ENCODE measurements at regions not wholly inside any gene's neighbourhood (a gene's known extent, or its start where the extent isn't known, plus 50 kb on each side); places are given as distances from the start of the nearest gene placed in this dataset.

DNA sequence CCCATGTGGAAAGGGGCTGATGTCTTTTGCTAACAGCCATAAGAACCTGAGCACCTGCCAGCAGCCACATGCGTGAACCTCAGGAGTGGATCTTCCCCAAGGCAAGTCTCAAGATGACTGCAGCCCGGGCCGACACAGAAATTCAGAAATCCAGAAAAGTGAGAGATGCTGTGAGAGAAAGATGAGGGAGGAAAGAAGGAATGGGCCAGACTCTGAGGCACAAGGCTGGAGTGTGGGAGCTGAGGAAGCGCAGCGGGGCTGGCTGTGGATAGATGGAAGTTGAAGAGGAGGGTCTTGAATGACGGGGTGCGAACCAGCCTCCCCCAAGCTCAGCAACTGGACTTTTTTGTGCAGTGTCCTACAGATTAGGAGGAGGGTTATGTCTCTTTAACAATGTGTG, 337.8 kb downstream of the GADD45G start:
- H2AFZ ChIP-seq = no peak overlapping the region
- no peaks in the 10 kb centered on the region for H3K79me2 ChIP-seq
- TF ChIP-seq EZH2phosphoT487 (IDR thresholded peaks at IDR 0.05; ENCODE audit: low read depth, severe bottlenecking, unreplicated experiment) (no peak), EZH2 (IDR thresholded peaks at IDR 0.05; ENCODE audit: borderline replicate concordance) (no peak)
- TF ChIP-seq, protein P1, sequence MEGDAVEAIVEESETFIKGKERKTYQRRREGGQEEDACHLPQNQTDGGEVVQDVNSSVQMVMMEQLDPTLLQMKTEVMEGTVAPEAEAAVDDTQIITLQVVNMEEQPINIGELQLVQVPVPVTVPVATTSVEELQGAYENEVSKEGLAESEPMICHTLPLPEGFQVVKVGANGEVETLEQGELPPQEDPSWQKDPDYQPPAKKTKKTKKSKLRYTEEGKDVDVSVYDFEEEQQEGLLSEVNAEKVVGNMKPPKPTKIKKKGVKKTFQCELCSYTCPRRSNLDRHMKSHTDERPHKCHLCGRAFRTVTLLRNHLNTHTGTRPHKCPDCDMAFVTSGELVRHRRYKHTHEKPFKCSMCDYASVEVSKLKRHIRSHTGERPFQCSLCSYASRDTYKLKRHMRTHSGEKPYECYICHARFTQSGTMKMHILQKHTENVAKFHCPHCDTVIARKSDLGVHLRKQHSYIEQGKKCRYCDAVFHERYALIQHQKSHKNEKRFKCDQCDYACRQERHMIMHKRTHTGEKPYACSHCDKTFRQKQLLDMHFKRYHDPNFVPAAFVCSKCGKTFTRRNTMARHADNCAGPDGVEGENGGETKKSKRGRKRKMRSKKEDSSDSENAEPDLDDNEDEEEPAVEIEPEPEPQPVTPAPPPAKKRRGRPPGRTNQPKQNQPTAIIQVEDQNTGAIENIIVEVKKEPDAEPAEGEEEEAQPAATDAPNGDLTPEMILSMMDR (IDR thresholded peaks at IDR 0.05; ENCODE audit: poor library complexity) = no peak
- no peak overlapping the region for H3K27ac ChIP-seq
- no peak for DNase-seq (ENCODE audit: low spot score)
- H3K9me2 ChIP-seq (replicated peaks; ENCODE audit: insufficient read depth) = no peaks in the 10 kb centered on the region
- H3K27me3 ChIP-seq = no peaks in the 10 kb centered on the region
- H4K20me1 ChIP-seq (ENCODE audit: insufficient read depth, poor library complexity, severe bottlenecking) = no peaks in the 10 kb centered on the region
- H3K36me3 ChIP-seq (replicated peaks; ENCODE audit: insufficient read depth, low read depth) = no peaks in the 10 kb centered on the region
- no peaks in the 10 kb centered on the region for H3K4me1 ChIP-seq (ENCODE audit: insufficient read depth)
- H3K9me3 ChIP-seq (ENCODE audit: low read depth) = no peaks in the 10 kb centered on the region
- 80% methylated on average over 7 of the region's 7 CpGs for WGBS (ENCODE audit: low lambda C conversion rate, missing lambda C conversion rate)
- no peak overlapping the region for H3K4me3 ChIP-seq
- H3K4me2 ChIP-seq = no peak overlapping the region

DNA sequence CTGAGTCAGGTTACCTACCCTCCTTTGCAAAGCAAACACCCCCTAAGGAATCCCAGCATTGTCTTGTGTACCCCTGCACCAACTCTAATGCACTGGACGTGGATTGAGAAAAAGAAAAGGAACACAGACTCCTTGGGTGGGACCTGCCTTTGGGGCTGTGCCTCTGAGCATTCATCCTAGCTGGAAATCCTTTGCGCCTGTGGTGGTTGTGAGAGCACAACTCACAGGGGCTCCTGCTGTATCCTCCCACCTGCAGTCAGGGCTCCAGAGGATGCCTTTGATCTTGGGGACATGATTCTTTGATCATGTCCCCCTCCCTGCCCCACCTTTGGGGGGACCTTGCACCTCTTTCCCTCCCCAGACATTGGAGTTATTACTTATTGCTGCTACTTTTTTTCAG, 338.5 kb downstream of the GADD45G start:
- Histone ChIP-seq H3K27ac (no peak overlapping the region), H3K4me1 (ENCODE audit: insufficient read depth) (no peaks in the 10 kb centered on the region), H3K4me3 (no peak overlapping the region), H3K9me3 (ENCODE audit: low read depth) (no peaks in the 10 kb centered on the region), H3K36me3 (replicated peaks; ENCODE audit: insufficient read depth, low read depth) (no peaks in the 10 kb centered on the region), H4K20me1 (ENCODE audit: insufficient read depth, poor library complexity, severe bottlenecking) (no peaks in the 10 kb centered on the region), H3K79me2 (no peaks in the 10 kb centered on the region), H2AFZ (no peak overlapping the region), H3K27me3 (no peaks in the 10 kb centered on the region), H3K9me2 (replicated peaks; ENCODE audit: insufficient read depth) (no peaks in the 10 kb centered on the region), H3K4me2 (no peak overlapping the region)
- TF ChIP-seq, protein P1 (IDR thresholded peaks at IDR 0.05; ENCODE audit: poor library complexity) = no peak
- TF ChIP-seq EZH2 (IDR thresholded peaks at IDR 0.05; ENCODE audit: borderline replicate concordance) (no peak), EZH2phosphoT487 (IDR thresholded peaks at IDR 0.05; ENCODE audit: low read depth, severe bottlenecking, unreplicated experiment) (no peak)
- DNase-seq (ENCODE audit: low spot score) = no peak
- 91% methylated on average over 2 of the region's 2 CpGs for WGBS (ENCODE audit: low lambda C conversion rate, missing lambda C conversion rate)

DNA sequence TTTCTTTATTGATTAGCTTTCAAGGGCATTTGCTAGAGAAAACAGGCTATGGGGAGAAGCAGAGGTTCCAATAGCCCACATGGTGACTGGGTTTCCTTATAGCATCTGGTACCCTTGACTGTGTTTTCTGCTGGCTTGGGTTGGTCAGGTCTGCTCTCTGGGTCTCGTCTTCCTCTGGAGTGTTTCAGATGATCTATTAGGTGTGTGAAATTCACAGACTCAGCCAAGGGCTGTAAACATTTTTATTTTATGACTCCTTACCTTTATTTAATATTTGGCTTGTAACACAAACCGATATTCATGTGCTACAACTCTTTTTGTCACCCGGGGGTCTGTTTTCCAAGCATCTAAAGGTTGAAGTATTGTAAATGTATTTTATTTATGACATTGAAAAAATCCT, 338.9 kb downstream of the GADD45G start:
- H2AFZ ChIP-seq = no peak overlapping the region
- H3K36me3 ChIP-seq (replicated peaks; ENCODE audit: insufficient read depth, low read depth) = no peaks in the 10 kb centered on the region
- no peaks in the 10 kb centered on the region for H3K9me2 ChIP-seq (replicated peaks; ENCODE audit: insufficient read depth)
- no peak overlapping the region for H3K4me3 ChIP-seq
- no peak overlapping the region for H3K27ac ChIP-seq
- no peak for DNase-seq (ENCODE audit: low spot score)
- H3K27me3 ChIP-seq = no peaks in the 10 kb centered on the region
- no peak for TF ChIP-seq EZH2 (IDR thresholded peaks at IDR 0.05; ENCODE audit: borderline replicate concordance)
- TF ChIP-seq, protein P1 (IDR thresholded peaks at IDR 0.05; ENCODE audit: poor library complexity) = no peak
- no peak for TF ChIP-seq EZH2phosphoT487 (IDR thresholded peaks at IDR 0.05; ENCODE audit: low read depth, severe bottlenecking, unreplicated experiment)
- H3K4me2 ChIP-seq = no peak overlapping the region
- no peaks in the 10 kb centered on the region for H3K4me1 ChIP-seq (ENCODE audit: insufficient read depth)
- H4K20me1 ChIP-seq (ENCODE audit: insufficient read depth, poor library complexity, severe bottlenecking) = no peaks in the 10 kb centered on the region
- H3K79me2 ChIP-seq = no peaks in the 10 kb centered on the region
- WGBS (ENCODE audit: low lambda C conversion rate, missing lambda C conversion rate) = 70% methylated on average over 3 of the region's 3 CpGs
- no peaks in the 10 kb centered on the region for H3K9me3 ChIP-seq (ENCODE audit: low read depth)

DNA sequence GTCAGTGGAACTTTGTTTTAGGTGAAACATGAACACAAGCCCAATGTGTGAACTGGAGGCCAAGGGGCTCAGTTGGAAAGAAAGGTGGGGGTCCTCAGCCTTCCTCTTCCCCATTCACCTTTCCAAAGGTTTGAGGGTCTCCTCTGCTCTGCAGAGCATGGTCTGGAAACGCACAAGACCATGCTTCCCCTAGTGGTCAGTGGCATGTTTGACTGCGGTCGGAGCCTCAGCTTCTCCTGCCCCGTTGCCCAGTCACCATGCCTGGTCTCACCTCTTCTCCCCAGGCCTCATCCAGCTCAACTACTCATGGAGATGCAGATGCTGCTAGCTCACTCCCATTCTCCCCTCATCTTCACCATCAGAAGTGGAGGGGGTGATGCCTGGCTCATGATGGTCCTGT, 340.3 kb downstream of the GADD45G start:
- H3K4me3 ChIP-seq = no peak overlapping the region
- no peak for TF ChIP-seq EZH2phosphoT487 (IDR thresholded peaks at IDR 0.05; ENCODE audit: low read depth, severe bottlenecking, unreplicated experiment)
- TF ChIP-seq, protein P1 (IDR thresholded peaks at IDR 0.05; ENCODE audit: poor library complexity) = no peak
- TF ChIP-seq EZH2 (IDR thresholded peaks at IDR 0.05; ENCODE audit: borderline replicate concordance) = no peak
- no peak overlapping the region for H3K27ac ChIP-seq
- 77% methylated on average over 4 of the region's 4 CpGs for WGBS (ENCODE audit: low lambda C conversion rate, missing lambda C conversion rate)
- no peaks in the 10 kb centered on the region for H3K9me3 ChIP-seq (ENCODE audit: low read depth)
- no peaks in the 10 kb centered on the region for H3K27me3 ChIP-seq
- H3K79me2 ChIP-seq = no peaks in the 10 kb centered on the region
- DNase-seq (ENCODE audit: low spot score) = no peak
- H2AFZ ChIP-seq = no peak overlapping the region
- H3K9me2 ChIP-seq (replicated peaks; ENCODE audit: insufficient read depth) = no peaks in the 10 kb centered on the region
- no peaks in the 10 kb centered on the region for H3K36me3 ChIP-seq (replicated peaks; ENCODE audit: insufficient read depth, low read depth)
- H4K20me1 ChIP-seq (ENCODE audit: insufficient read depth, poor library complexity, severe bottlenecking) = no peaks in the 10 kb centered on the region
- H3K4me1 ChIP-seq (ENCODE audit: insufficient read depth) = no peaks in the 10 kb centered on the region
- no peak overlapping the region for H3K4me2 ChIP-seq

Data from hepatocyte (in vitro differentiated cells).